IPS-NIHi11 (cell line): ENCODE measurements at regions not wholly inside any gene's neighbourhood (a gene's known extent, or its start where the extent isn't known, plus 50 kb on each side); places are given as distances from the start of the nearest gene placed in this dataset.
A peak's percentile ranks its signal among the peaks of the same experiment; 100 is the strongest.

Experiments used
- DNase-seq: peaks from one replicate; pipeline ENCODE4 v3.0.0; 2012; ENCODE audit warnings: mixed read lengths, low spot score

DNA sequence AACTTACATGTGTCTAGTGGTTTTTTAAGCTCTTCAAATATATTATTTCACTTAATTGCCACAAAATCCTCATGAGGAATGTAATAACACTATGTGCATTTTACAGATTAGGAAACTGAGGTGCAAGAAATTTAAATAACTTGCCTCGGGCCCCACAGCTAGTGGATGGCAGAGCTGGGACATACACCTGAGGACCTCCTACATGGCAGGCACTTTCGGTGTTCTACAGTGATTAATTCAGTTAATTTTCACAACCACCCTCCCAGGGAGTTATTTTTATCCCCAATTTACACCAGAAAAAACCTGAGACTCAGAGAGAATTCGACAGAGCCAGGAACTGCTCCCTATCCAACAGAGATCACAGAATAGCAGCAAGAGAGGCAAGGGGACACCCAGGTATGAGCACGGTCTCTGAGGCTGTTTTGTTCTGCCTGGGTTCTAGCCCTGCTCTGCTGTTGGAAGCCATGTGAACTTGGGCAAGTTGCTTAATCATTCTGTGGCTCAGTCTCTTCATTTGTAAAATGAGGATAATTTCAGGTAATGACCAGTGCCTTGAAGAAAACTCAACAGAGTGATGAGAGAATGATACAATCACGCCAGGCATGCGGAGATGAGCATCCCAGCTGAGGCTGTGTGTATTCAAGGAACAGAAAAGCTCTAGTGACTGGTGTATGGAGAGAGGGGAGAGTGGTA is 82.3 kb downstream of the MYCN start:
- no peak for DNase-seq

GRCh38 chr2:16021611-16022363 is 81.4 kb downstream of the MYCN start:
- DNase-seq, result no peak

GRCh38 chr2:16020389-16021008 is 80.1 kb downstream of the MYCN start:
- no peak for DNase-seq

- DNase-seq, result no peak
Observed at GRCh38 chr2:16019617-16020351, 79.4 kb downstream of the MYCN start.

GRCh38 chr2:16019060-16019480 is 78.7 kb downstream of the MYCN start:
- no peak for DNase-seq

- no peak for DNase-seq
Observed at GRCh38 chr2:16018277-16019059, 78.1 kb downstream of the MYCN start.

GRCh38 chr2:16016282-16016681 is 75.9 kb downstream of the MYCN start:
- DNase-seq, result no peak

DNA sequence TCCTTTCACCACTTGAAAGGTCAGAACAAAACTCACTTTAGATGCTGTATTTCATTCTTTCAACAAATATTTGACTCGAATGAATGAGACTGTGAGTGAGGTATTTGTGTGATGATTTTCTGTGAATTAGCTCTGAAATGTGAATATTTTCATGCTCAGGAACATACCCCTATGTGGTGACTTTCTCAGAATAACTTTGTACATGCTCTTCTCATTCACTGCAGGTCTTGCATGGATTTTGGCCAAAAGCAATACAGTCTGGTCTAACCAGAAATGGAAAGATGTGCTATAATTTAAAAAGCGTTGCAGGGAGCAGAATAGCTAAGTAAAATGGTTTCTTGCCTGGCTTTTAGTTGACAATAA is 75.5 kb downstream of the MYCN start:
- DNase-seq, result no peak

GRCh38 chr2:16015210-16015902 is 75.0 kb downstream of the MYCN start:
- no peak for DNase-seq

GRCh38 chr2:16014802-16015201 is 74.5 kb downstream of the MYCN start:
- no peak for DNase-seq

DNA sequence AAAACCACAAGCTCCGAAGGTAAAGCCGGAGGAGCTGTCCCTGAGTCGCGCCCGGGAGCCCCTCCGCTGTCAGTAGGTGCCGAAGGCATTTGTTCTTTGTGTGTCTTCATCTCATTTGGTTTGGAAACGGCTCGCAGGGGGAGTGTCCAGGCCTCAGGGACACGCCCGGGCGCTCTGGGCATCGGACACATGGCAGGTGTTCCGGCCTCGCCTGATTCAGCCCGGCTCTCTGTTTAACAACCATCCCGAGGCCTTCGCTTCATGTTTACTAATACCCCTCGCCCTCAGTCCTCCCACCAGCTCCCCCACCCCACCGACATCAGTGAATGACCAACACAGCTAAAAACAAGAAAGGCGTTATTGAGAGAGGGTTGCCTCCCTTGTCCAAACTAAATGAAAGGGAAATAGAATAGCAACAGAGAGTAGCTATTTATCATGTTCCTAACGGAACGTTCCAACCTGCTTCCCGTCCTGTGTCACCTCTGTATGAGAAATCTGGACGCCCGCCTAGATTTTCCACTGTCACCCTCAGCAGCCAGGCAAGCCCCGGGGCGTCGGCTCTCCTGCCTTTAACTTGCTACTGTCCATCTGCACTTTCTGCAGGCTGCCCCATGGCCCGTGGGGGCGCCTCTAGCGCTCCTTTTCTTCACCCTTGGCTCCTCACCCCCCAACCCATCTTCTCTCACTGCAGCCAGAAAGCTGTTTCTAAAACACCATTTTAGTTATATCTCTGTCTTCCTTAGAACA is 73.9 kb downstream of the MYCN start:
- DNase-seq, result no peak

DNA sequence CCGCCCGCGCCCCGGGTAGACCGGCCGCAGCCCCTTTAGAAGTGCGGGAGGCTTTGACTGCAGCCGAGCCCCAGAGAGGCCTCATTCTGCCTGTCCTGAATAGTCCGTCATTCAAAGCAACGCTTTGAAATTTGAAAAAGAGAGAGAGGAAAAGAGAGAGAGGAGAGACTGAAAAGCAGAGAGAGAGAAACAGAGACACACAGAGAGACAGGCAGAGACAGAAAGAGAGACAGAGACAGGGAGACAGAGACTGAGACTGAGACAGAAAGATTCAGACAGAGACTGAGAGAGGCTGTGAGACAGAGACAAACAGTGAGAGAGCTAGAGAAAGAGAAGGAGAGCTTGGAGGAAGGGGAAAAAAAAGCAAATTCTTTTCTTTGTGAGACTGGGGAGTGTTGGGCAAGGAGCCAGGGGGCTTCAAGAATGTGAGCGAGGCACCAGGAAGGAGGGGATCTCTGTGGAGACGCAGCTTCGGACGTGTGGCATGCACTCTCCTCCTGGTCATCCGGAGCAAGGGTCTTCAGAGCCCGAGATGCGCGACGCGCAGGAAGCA is 73.1 kb downstream of the MYCN start:
- no peak for DNase-seq

DNA sequence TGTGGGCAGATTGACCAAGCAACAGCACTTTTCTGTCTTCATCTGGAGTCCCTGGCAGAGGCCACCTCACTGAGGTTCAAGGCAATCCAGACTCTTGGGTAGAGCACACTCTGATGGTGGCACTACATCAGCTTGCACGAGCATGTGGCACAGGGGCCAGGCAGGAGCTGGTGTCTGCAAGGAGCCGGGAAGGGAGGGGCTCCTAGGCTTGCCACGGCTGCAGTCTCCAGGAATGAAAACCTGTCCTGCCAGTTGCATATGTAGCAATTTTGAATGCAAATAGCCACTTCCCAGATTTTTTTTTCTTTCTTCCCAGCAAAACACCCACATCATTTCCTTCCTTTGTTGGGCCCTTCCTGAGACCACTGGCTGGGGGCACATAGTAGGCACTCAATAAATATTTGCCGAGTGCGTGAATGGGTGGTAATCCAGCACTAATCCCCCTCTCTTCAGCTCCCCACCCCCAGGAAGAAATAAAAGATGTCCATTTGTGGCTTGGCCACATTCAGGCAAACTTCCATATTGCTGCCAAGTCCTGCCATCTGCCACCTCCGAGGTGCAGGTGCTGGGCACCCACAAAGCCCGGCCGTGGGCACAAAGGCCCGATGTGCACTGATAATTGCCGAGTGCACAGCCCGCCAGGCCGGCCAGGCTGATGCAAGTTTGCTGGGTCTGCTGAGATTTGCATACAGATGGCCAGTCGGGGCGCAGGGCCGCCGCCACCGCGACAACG is 72.4 kb downstream of the MYCN start:
- peak; percentile 73 for DNase-seq

DNA sequence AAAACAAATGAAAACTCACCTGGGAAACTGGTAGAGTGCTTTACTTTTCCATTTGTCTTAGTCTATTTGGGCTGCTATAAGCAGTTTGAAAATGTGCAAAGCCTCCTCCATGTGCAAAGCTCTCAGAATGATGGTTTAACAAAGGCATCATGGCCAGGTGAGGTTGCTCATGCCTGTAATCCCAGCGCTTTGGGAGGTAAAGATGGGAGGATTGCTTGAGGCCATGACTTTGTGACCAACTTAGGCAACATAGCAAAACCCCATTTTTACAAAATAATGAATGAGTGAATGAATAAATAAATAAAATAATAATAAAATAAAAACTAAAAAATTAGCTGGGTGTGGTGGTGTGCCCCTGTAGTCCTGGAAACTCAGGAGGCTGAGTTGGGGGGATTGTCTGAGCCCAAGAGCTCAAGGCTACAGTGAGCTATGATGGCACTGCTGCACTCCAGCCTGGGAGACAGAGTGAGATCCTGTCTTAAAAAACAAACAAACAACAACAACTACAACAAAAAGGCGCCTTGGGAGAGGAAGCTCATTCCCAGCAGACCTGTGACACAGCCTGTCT is 71.8 kb downstream of the MYCN start:
- no peak for DNase-seq

GRCh38 chr2:16011621-16011960 is 71.2 kb downstream of the MYCN start:
- no peak for DNase-seq

DNA sequence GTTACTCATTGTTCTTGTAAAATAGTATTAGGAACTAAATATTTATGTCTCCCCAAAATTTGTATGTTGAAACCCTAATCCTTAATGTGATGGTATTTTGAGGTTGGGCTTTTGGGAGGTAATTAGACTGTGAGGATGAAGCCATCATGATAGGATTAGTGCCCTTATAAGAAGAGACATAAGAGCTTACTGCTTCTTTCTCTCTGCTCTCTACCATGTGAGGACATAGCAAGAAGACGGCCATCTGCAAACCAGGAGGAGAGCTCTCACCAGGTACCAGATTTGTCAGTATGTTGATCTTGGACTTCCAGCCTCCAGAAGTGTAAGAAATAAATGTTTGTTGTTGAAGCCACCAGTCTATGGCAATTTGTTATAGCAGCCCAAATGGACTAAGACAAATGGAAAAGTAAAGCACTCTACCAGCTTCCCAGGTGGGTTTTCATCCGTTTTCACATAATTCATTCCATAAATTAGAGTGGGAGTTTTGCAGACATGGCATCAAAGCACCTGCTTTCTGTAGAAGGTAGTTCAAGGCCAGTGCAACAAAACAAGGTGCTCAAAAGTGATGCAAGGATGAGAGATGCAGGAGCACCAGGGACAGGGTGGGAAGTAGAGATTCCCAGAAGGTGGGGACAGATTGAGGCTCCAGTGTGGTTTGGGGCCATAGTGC is 70.7 kb downstream of the MYCN start:
- DNase-seq, result no peak

DNA sequence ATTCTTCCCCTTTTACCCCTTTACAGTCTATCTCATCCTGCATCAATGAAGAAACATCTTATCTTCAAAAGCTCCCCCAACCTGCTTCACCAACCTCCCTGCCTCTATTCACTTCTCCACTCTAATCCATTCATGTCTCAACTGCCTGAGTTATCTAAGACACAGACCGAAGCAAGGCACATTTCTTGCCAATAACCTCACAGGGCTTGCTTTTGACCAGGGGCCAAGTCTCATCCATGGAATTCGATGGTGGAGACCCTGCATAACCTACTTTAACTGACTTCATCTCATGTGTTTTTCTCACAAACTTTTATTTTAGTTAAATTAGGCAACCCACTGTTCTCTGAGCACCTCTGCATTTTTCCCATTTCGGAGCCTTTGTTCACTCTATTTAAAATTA is 69.7 kb downstream of the MYCN start:
- DNase-seq, result no peak

GRCh38 chr2:16009560-16009959 is 69.2 kb downstream of the MYCN start:
- DNase-seq, result no peak

- no peak for DNase-seq
Observed at GRCh38 chr2:16008856-16009255, 68.5 kb downstream of the MYCN start.
